ENCODE measurements at regions not wholly inside any gene's neighbourhood (a gene's known extent, or its start where the extent isn't known, plus 50 kb on each side); places are given as distances from the start of the nearest gene placed in this dataset.

DNA sequence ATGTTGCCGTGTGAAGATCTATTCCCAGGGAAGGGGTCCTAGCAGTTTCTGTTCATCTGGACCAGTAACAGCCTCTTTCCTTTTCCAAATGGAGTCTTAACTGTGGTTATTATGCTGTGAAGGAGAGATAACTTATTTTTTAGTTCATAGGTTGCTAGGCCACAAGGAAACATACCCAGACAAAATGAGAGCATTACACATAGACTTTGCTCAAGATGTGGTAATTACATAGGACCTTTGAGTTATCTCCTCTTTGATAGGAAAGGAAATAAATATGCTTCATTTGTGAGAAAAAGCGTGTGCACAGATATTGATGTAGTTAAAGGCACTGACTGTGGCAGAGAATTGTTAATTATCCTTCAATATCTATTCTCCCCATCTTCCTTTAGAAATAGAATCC lies 52.5 kb upstream of the SNX2 start:
- Histone ChIP-seq H3K4me3 (ENCODE audit: insufficient read depth, low read depth, low read length) (no peak overlapping the region), H3K9ac (ENCODE audit: low read depth, low read length) (no peak overlapping the region), H3K18ac (ENCODE audit: low read depth, low read length) (no peak overlapping the region), H4K5ac (ENCODE audit: low read depth, low read length) (no peak overlapping the region), H2AFZ (replicated peaks; ENCODE audit: low read length, poor library complexity) (no peak overlapping the region), H3K9me3 (ENCODE audit: control insufficient read depth, insufficient read depth, low read length) (no peaks in the 10 kb centered on the region), H3K4me1 (ENCODE audit: control insufficient read depth, insufficient read depth, low read length) (no peaks in the 10 kb centered on the region), H2BK120ac (ENCODE audit: low read depth, low read length) (no peak overlapping the region), H3K4ac (ENCODE audit: low read depth, low read length) (no peak overlapping the region), H3K9me1 (ENCODE audit: insufficient read depth, low read length) (no peaks in the 10 kb centered on the region), H3K14ac (replicated peaks; ENCODE audit: low read depth, low read length) (no peak overlapping the region), H3K36me3 (ENCODE audit: control insufficient read depth, insufficient read depth, low read length) (no peaks in the 10 kb centered on the region), H3K4me2 (ENCODE audit: low read depth, low read length) (no peak overlapping the region), H2BK20ac (ENCODE audit: low read depth, low read length) (no peak overlapping the region), H4K20me1 (ENCODE audit: insufficient read depth, low read length) (no peaks in the 10 kb centered on the region), H3K27me3 (ENCODE audit: control insufficient read depth, insufficient read depth, low read length) (no peaks in the 10 kb centered on the region; the same call in none of the 2 replicates), H2AK5ac (ENCODE audit: low read depth, low read length) (no peak overlapping the region), H3K23ac (ENCODE audit: low read depth, low read length) (no peak overlapping the region), H2BK5ac (ENCODE audit: low read depth, low read length, poor library complexity, severe bottlenecking) (no peak overlapping the region), H2AK9ac (replicated peaks; ENCODE audit: low read depth, low read length, poor library complexity) (no peak overlapping the region), H2BK15ac (ENCODE audit: low read depth, low read length) (no peak overlapping the region), H4K91ac (ENCODE audit: insufficient read depth, low read depth, low read length) (no peak overlapping the region), H3K79me1 (ENCODE audit: low read depth in 1 of 2, low read length in 2 of 2) (no peaks in the 10 kb centered on the region), H3K27ac (ENCODE audit: insufficient read depth, low read length) (no peak overlapping the region), H3K56ac (ENCODE audit: extremely low read depth, insufficient read depth, low read length) (no peak overlapping the region), H4K8ac (ENCODE audit: low read depth in 2 of 2, low read length in 2 of 2) (no peak overlapping the region)
- intact Hi-C loops (cut with micrococcal nuclease) = no loop called here
- no peak for ATAC-seq (ENCODE audit: low read depth)
- POLR2A ChIA-PET (ENCODE audit: unreplicated experiment) = no interaction called here
- CTCF ChIA-PET = no interaction called here
- BruUV-seq (replicated peaks) = no TSS peak
- in situ Hi-C loops (cut with MboI; ENCODE audit: low sequenced_read_pairs) = no loop called here
- WGBS, 2 experiments (ENCODE audit: extremely low coverage in 2 of 2, insufficient read length in 1 of 2) = no CpG with 5 or more reads among the region's 2 CpGs
- dilution Hi-C loops (cut with HindIII; ENCODE audit: low sequenced_read_pairs, unreplicated experiment) = no loop called here
- DNase-seq = no peak
- no peak for TF ChIP-seq CTCF (conservative IDR thresholded peaks at IDR 0.05; ENCODE audit: low read depth, low read length)
- TF ChIP-seq FOS (IDR thresholded peaks at IDR 0.05; ENCODE audit: low read depth, low read length) = no peak
- TF ChIP-seq CHD1 (IDR thresholded peaks at IDR 0.05; ENCODE audit: low read depth, low read length) = no peak

All from IMR-90 (cell line).